Mesenchymal stem cell (in vitro differentiated cells and primary cell): ENCODE measurements at regions not wholly inside any gene's neighbourhood (a gene's known extent, or its start where the extent isn't known, plus 50 kb on each side); places are given as distances from the start of the nearest gene placed in this dataset.

Experiments used
- DNase-seq: peaks from one replicate; pipeline ENCODE4 v3.0.0-alpha.2; 2013
- H2AFZ ChIP-seq: one replicate; pipeline ENCODE4 v1.6.1; 2013; ENCODE audit warnings: low read depth, mild to moderate bottlenecking, control low read depth, inconsistent platforms, low read length, moderate library complexity
- H2AK5ac ChIP-seq: 2 replicates; pipeline ENCODE4 v1.6.1; 2013; ENCODE audit warnings: low read length, moderate library complexity, mild to moderate bottlenecking, inconsistent platforms; ENCODE audit not compliant: severe bottlenecking
- H2BK120ac ChIP-seq: one replicate; pipeline ENCODE4 v1.6.1; 2013; ENCODE audit warnings: low read depth, mild to moderate bottlenecking, inconsistent platforms, low read length, moderate library complexity
- H2BK12ac ChIP-seq, 2 experiments: one replicate each; pipeline ENCODE4 v1.6.1; 2013; ENCODE audit warnings: inconsistent platforms in 2 of 2, low read length in 2 of 2, mild to moderate bottlenecking in 2 of 2, moderate library complexity in 2 of 2, control low read depth in 1 of 2
- H2BK15ac ChIP-seq: one replicate; pipeline ENCODE4 v1.6.1; 2013; ENCODE audit warnings: mild to moderate bottlenecking, low read depth, inconsistent platforms; ENCODE audit not compliant: poor library complexity, severe bottlenecking
- H2BK5ac ChIP-seq: 2 replicates; pipeline ENCODE4 v1.6.1; 2013; ENCODE audit warnings: low read depth, mild to moderate bottlenecking, low read length, control low read depth, inconsistent platforms; ENCODE audit not compliant: poor library complexity, severe bottlenecking
- H3K14ac ChIP-seq, 2 experiments: one replicate each; pipeline ENCODE4 v1.6.1; 2013; ENCODE audit warnings: inconsistent platforms in 2 of 2, low read length in 2 of 2, control low read depth in 1 of 2, mild to moderate bottlenecking in 1 of 2, moderate library complexity in 1 of 2
- H3K18ac ChIP-seq, 2 experiments: one replicate each; pipeline ENCODE4 v1.6.1; 2013; ENCODE audit warnings: inconsistent platforms in 2 of 2, low read length in 2 of 2, control low read depth in 1 of 2, low read depth in 1 of 2, mild to moderate bottlenecking in 1 of 2
- H3K23ac ChIP-seq, 2 experiments: one replicate each; pipeline ENCODE4 v1.6.1; 2013; ENCODE audit warnings: inconsistent platforms in 2 of 2, low read length in 2 of 2, mild to moderate bottlenecking in 2 of 2, moderate library complexity in 2 of 2, control low read depth in 1 of 2
- H3K27ac ChIP-seq: 2 replicates; pipeline ENCODE4 v1.5.1; 2013; ENCODE audit warnings: mild to moderate bottlenecking, moderate library complexity, low read length, control low read depth, inconsistent platforms; ENCODE audit not compliant: poor library complexity, severe bottlenecking
- H3K27me3 ChIP-seq, 2 experiments: 2 replicates each; pipeline versions ENCODE4 v1.6.1 to v1.7.0; 2013; ENCODE audit warnings: low read length in 2 of 2, mild to moderate bottlenecking in 2 of 2, moderate library complexity in 2 of 2, control low read depth in 1 of 2, inconsistent platforms in 1 of 2; ENCODE audit not compliant: control insufficient read depth in 1 of 2, insufficient read depth in 1 of 2
- H3K36me3 ChIP-seq, 2 experiments: 2 replicates each; pipeline versions ENCODE4 v1.6.1 to v1.7.0; 2013; ENCODE audit warnings: low read length in 2 of 2, control low read depth in 1 of 2, inconsistent platforms in 1 of 2, low read depth in 1 of 2, mild to moderate bottlenecking in 1 of 2; ENCODE audit not compliant: insufficient read depth in 2 of 2, control insufficient read depth in 1 of 2
- H3K4ac ChIP-seq, 2 experiments: one replicate each; pipeline ENCODE4 v1.6.1; 2013; ENCODE audit warnings: inconsistent platforms in 2 of 2, low read length in 2 of 2, mild to moderate bottlenecking in 2 of 2, moderate library complexity in 2 of 2, control low read depth in 1 of 2, low read depth in 1 of 2
- H3K4me1 ChIP-seq: 2 replicates; pipeline ENCODE4 v1.6.1; 2013; ENCODE audit warnings: low read depth, low read length, control low read depth; ENCODE audit not compliant: control insufficient read depth, insufficient read depth
- H3K4me2 ChIP-seq: 2 replicates; pipeline ENCODE4 v1.6.1; 2013; ENCODE audit warnings: low read length, mild to moderate bottlenecking, inconsistent platforms; ENCODE audit not compliant: poor library complexity, severe bottlenecking
- H3K4me3 ChIP-seq, 2 experiments: 2 replicates each; pipeline versions ENCODE4 v1.5.1 to v1.7.0; 2013; ENCODE audit warnings: low read length in 2 of 2, mild to moderate bottlenecking in 2 of 2, control low read depth in 1 of 2, low read depth in 1 of 2; ENCODE audit not compliant: insufficient read depth in 1 of 2
- H3K79me1 ChIP-seq: replicated peaks from 2 replicates; pipeline ENCODE4 v1.6.1; 2013; ENCODE audit warnings: mild to moderate bottlenecking, control low read depth, low read length, inconsistent platforms; ENCODE audit not compliant: poor library complexity, severe bottlenecking
- H3K9ac ChIP-seq: 2 replicates; pipeline ENCODE4 v1.7.0; 2013; ENCODE audit warnings: mild to moderate bottlenecking, low read length, moderate library complexity
- H3K9me3 ChIP-seq: 2 replicates; pipeline ENCODE4 v1.7.0; 2013; ENCODE audit warnings: mild to moderate bottlenecking, low read length; ENCODE audit not compliant: control insufficient read depth
- H4K8ac ChIP-seq: one replicate; pipeline ENCODE4 v1.6.1; 2013; ENCODE audit warnings: inconsistent platforms, mild to moderate bottlenecking, low read length, moderate library complexity
- H4K91ac ChIP-seq: one replicate; pipeline ENCODE4 v1.6.1; 2013; ENCODE audit warnings: mild to moderate bottlenecking, low read length, inconsistent platforms
- WGBS: methylation state at CpG from one replicate; pipeline ENCODE4 v1.1.7; 2013; ENCODE audit warnings: mixed read lengths; 5-methylcytosine and 5-hydroxymethylcytosine counted together

DNA sequence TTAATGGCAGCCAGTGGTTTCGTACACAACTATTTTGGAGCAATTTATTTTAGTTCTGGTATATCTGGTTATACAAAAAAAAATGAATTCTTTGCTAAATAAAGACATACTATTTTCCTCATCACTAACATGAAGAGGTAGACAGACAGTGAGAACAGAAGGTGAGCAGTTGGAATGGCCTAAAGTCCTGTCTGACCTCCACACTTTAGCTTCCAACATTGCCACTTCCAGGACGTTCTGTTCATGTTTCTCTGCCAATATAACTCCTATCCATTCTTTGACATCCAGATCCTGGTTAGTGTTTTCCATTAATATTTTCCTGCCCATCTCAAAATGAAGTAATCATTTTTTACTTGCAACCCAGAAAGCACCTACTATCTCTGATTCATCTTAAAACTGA, 112.9 kb upstream of the FRY start:
- no peak overlapping the region for H2AK5ac ChIP-seq
- H3K23ac ChIP-seq, result no peak overlapping the region
- H2BK15ac ChIP-seq, result no peak overlapping the region
- H3K9ac ChIP-seq, result no peak overlapping the region
- H4K8ac ChIP-seq, result no peak overlapping the region
- no peak overlapping the region for H3K4ac ChIP-seq
- no peak overlapping the region for H2BK120ac ChIP-seq
- no peak for DNase-seq
- no peak overlapping the region for H3K4me2 ChIP-seq
- H3K27me3 ChIP-seq, result no peaks in the 10 kb centered on the region
- H3K4me1 ChIP-seq, result no peaks in the 10 kb centered on the region
- H3K4me3 ChIP-seq, result no peak overlapping the region
- H2BK5ac ChIP-seq, result no peak overlapping the region
- no peak overlapping the region for H2AFZ ChIP-seq
- WGBS, result 89% methylated on average over 1 of the region's 2 CpGs
- H3K9me3 ChIP-seq, result no peaks in the 10 kb centered on the region
- H2BK12ac ChIP-seq, result no peak overlapping the region
- no peak overlapping the region for H3K14ac ChIP-seq
- H3K27ac ChIP-seq, result no peak overlapping the region
- no peak overlapping the region for H3K18ac ChIP-seq
- no peak overlapping the region for H4K91ac ChIP-seq
- H3K79me1 ChIP-seq, result no peaks in the 10 kb centered on the region
- no peaks in the 10 kb centered on the region for H3K36me3 ChIP-seq

DNA sequence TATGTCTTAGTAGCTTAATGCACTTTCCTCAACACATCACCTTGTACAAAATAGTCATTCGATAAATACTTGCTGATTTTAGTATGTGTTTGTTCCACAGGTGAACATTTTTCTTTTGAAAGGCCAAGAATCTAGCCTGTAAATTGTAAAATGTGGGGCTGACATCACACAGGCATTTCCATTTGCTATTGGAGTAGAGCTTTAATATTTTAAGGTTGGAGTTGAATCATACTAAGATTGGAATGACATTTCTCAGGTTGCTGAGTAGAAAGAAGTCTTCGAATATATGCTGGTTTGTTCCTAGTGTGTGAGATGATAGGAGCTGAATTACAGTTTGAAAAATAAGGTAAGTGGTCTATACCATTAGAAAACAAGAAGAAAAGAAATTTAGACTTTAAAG, 112.3 kb upstream of the FRY start:
- Histone ChIP-seq H3K27me3 (no peaks in the 10 kb centered on the region), H3K4me1 (no peaks in the 10 kb centered on the region), H3K27ac (no peak overlapping the region), H3K9me3 (no peaks in the 10 kb centered on the region), H3K79me1 (no peaks in the 10 kb centered on the region), H3K14ac (no peak overlapping the region), H2BK120ac (no peak overlapping the region), H2AFZ (no peak overlapping the region), H3K4me3 (no peak overlapping the region), H2AK5ac (no peak overlapping the region), H3K18ac (no peak overlapping the region), H3K4me2 (no peak overlapping the region), H3K36me3 (no peaks in the 10 kb centered on the region), H3K4ac (no peak overlapping the region), H2BK15ac (no peak overlapping the region), H2BK5ac (no peak overlapping the region), H2BK12ac (no peak overlapping the region), H4K91ac (no peak overlapping the region), H4K8ac (no peak overlapping the region), H3K23ac (no peak overlapping the region), H3K9ac (no peak overlapping the region)
- DNase-seq, result no peak
- 97% methylated on average over 2 of the region's 2 CpGs for WGBS

DNA sequence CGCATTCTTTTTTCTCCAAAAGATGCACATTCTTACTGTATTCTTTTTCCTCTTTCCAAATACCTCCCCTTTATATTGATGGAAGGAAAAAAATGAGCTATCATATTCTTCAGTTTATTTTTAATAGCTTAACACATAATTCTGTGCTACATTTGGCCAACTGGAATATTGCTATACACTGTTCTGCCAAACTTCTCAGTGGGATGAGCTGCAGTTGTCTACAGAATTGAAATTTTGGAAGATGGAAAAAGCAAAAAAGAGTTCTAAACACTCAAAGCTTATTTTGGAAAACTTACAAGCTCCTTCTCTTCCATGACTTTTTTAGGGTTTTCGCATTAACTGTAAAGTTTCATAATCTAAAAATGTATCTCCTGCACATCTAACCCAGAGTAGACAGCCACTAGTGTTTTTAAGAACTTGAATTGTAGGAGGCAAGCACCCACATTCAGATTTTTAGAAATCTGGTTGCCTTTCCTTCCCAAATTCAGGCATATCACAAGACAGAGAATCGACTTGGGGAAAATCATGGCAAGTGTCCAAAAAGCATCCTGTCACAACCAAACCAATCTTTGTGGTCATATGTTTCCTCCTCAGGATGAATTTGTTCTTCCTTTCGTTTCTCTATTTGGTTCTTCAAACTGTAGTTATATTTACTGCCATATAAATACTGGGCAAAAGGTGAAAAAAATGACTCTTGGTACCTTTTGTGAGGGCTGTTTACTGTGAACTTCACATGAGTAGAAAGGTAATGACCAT, 111.4 kb upstream of the FRY start:
- DNase-seq, result peak; percentile 32
- Histone ChIP-seq H3K14ac (no peak overlapping the region), H3K4me2 (no peak overlapping the region), H2BK12ac (no peak overlapping the region), H4K91ac (no peak overlapping the region), H3K36me3 (no peaks in the 10 kb centered on the region), H3K27me3 (no peaks in the 10 kb centered on the region), H2BK5ac (no peak overlapping the region), H2BK120ac (no peak overlapping the region), H3K9me3 (no peaks in the 10 kb centered on the region), H3K23ac (no peak overlapping the region), H3K4me3 (no peak overlapping the region), H3K18ac (no peak overlapping the region), H3K9ac (peak overlapping the region; percentile 6), H2AK5ac (no peak overlapping the region), H4K8ac (no peak overlapping the region), H3K4me1 (no peaks in the 10 kb centered on the region), H2BK15ac (no peak overlapping the region), H3K79me1 (no peaks in the 10 kb centered on the region), H3K27ac (no peak overlapping the region), H2AFZ (no peak overlapping the region), H3K4ac (no peak overlapping the region)
- WGBS, result 71% methylated on average over 3 of the region's 4 CpGs

DNA sequence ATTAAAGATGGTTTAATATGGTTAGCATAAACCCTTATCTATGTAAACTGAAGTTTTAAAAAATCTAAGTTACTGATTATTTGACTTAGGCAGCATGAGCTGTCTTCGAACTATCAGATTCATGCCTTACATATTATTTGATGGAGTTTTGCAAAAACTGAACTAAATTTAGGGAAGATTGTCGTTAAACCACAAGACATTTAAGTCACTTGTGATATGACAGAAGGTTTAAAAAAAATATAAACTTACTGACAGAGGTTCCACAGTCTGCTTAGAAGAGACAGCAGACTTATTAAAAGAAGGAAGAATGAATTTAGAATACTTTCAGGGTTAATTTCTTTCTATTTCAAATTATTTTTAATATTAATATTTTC, 110.9 kb upstream of the FRY start:
- Histone ChIP-seq H3K36me3 (no peaks in the 10 kb centered on the region), H3K4me1 (no peaks in the 10 kb centered on the region), H2BK120ac (no peak overlapping the region), H2BK5ac (no peak overlapping the region), H4K8ac (no peak overlapping the region), H2AK5ac (no peak overlapping the region), H3K9me3 (no peaks in the 10 kb centered on the region), H3K27me3 (no peaks in the 10 kb centered on the region), H3K27ac (no peak overlapping the region), H2AFZ (no peak overlapping the region), H3K14ac (no peak overlapping the region), H2BK12ac (no peak overlapping the region), H4K91ac (no peak overlapping the region), H3K79me1 (no peaks in the 10 kb centered on the region), H3K9ac (peak overlapping the region; percentile 6), H3K4me3 (no peak overlapping the region), H3K4me2 (no peak overlapping the region), H3K23ac (no peak overlapping the region), H2BK15ac (no peak overlapping the region), H3K18ac (no peak overlapping the region), H3K4ac (no peak overlapping the region)
- no peak for DNase-seq
- 83% methylated on average over 1 of the region's 2 CpGs for WGBS
